Ramos (cell line): ENCODE measurements at regions not wholly inside any gene's neighbourhood (a gene's known extent, or its start where the extent isn't known, plus 50 kb on each side); places are given as distances from the start of the nearest gene placed in this dataset.
"Not testable (repeated sequence)": the region's sequence is repeated elsewhere in the genome, so short reads cannot be mapped to it uniquely, and the experiment has no call there.

Experiments
- in situ Hi-C: fragments of 300-500 bp; cut with MboI; formaldehyde crosslinking; loops from one replicate; pipeline ENCODE4 v1.14.3; 2022; ENCODE audit warnings: low sequenced_read_pairs; ENCODE audit not compliant: unreplicated experiment

DNA sequence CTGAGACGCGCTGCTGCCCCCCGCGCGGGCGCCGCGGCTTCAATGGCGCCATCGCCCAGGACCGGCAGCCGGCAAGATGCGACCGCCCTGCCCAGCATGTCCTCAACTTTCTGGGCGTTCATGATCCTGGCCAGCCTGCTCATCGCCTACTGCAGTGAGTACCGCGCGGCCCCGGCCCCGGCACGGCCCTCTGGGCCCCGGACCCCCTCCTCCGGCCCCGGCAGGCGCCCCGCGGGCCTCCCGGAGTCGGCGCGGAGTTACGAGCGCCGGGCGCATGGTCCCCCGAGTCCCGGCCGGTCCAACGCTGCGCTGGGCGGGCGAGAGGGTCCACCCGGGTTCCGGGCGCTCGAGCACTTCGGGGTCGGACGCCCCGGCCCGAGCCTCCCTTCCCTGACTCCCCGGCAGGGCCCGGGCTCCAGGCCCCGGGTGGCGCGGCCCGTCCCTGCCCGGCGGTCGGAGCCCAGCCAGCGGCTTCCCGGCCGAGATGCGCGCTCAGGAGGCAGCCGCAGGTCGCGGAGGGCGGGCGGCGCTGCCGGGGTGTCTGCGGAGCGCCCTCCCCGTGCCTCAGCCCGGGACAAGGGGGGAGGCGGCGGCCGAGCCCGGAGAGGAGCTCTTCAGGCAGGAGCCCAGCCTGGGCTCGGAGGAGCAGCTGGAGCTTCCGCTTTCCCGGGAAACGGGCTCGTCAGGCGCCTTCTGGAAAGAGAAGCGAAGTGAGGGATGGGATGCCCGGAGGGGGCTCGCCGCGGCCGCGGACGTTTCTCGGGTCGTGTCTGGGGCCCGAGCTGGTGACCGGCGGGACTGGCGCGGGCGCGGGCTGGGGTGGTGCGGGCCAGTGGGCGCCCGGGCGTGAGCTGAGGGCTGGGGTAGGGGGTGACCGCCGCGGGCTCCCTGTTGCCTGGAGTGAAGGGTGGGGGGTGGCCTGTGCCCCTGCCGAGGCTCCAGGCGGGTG, 1337.8 kb downstream of the BRD1 start:
- in situ Hi-C loops: loop anchor here (5.0 to 10.0 kb wide), 3 partner anchors 418 to 865 kb away; no protein-coding TSS in a partner anchor

DNA sequence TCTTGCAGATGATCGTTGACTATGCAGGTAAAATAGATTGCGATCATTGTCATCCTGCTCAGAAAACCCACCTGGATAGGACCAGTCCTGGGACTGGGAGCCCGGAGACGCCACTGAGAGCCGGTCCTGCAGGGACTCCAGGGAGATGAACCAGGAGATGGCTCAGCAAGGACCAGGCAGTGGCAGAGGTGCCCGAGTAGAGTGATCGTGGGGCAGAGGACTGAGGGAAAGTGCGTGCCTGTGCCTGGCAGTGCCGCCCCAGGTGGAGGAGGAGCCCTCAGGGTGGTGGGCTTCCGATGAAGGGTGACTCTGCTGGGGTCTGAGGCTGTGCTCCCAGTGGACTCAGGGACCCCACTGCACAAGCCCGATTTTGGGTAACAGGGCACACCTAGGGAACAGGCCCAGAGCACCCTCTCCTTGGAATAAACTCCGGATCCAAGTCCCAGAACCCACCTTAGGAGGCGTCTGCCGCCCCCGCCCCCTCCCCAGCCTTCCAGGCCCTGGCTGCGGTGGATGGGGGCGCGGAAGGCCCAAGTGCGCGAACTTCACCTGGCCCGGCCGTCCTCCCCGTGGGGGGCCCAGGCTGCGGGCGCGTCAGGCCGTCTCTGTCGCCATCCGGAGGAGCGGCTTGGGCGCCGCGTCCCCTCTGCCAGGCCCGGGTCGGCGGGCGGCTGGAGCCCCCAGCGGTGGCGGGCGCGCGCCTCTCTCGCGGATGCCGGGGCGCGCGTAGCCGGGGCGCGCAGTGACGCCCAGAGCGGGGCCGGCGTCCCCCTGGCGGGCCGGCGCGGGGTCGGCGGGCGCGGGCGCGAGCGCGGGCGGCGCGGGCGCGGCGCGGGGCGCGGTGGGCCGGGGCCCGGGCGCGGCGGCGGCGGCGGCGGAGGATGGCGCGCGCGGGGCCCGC, 1338.8 kb downstream of the BRD1 start:
- in situ Hi-C loops: no loop called here

GRCh38 chr22:48488149-48488551, 1339.5 kb downstream of the BRD1 start:
- in situ Hi-C loops: no loop called here

DNA sequence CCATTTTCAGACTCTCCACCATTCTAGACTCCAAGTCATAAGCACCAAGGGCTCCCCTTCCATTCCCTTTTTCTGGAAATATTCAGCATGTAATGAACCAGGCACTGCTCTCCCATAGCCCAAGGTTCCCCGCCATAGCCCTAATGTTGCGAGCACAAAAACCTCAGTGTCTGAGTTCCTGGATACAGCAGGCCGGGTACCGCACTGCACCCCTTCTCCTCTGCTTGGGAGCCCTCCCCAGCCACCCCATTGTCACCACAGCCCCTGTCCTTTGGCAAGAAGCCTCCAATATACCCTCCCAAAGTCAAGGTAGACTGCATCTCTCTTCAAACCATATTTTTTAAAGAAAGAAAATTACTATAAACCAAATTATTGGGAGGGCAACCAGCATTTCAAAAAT, 1341.1 kb downstream of the BRD1 start:
- in situ Hi-C loops: no loop called here

- in situ Hi-C loops: no loop called here
These were observed 1341.5 kb downstream of the BRD1 start for GRCh38 chr22:48486134-48486532.

DNA sequence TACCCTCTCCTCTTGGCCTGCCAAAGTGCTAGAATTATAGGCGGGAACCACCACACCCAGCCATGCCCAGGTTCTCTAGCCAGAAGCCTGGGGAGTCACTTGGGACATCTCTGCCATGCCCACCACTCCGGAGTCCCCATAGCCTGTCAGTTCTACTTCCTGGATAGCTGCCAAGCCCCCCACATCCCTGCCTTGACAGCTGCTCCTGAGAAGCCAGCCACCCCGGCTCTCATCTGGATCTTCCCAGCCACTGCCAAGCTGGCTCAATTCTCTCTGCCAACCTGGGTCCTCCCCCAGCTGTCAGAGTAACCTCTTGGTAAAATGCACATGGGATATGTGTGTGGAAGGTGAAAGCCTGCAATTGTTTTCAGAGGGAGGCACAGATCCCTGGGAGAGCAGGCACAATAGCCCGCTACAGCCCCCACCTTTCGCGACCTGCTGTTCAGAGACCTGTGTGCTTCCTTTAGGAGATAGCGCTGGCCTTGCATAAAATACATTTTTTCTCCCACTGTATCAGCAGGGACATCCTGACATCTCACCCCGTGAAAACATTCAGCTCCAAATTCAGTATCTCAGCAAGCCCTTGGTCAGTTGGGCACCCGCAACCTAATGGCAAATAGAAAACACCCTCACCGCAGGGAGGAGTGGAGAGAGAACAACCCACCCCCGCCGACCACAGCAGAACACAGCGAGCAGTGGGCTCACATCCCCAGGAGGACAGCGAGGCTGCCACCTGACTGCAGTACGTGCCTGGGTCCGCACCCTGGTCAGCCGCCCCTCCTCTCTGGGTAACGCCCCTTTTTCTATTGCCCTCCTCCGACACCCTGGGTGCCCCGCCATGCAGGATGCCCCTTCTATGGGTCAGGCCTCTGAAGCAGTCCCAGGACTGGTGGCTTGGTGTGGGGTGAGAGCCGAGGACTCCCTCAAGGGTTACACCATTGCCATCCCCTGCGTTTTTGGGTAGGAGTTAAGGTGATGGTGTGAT, 1342.2 kb downstream of the BRD1 start:
- in situ Hi-C loops: no loop called here

- in situ Hi-C loops: no loop called here
These were observed 1343.7 kb downstream of the BRD1 start for GRCh38 chr22:48483764-48484528.

DNA sequence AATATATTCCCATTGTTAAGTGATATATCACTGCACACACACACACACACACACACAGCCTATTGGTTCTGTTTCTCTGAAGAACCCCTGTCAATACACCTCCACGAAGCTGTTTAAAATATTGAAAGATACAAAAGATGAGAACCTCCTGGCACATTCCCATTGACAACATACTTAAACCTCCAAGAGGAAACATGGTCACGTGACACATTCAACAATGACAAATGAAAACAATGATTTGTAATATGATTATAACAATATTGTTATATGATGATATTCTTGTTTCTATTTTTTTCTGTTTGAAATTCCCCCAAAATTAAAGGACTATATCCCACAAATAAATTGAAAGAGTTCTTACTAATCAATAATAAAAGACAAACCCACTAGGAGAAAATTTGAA, 1344.9 kb downstream of the BRD1 start:
- in situ Hi-C loops: no loop called here

- in situ Hi-C loops: not testable (repeated sequence)
These were observed 1345.5 kb downstream of the BRD1 start for GRCh38 chr22:48482198-48482597.

GRCh38 chr22:48481748-48482147, 1345.9 kb downstream of the BRD1 start:
- in situ Hi-C loops: no loop called here

GRCh38 chr22:48478529-48479265, 1349.0 kb downstream of the BRD1 start:
- in situ Hi-C loops: no loop called here

GRCh38 chr22:48478124-48478523, 1349.5 kb downstream of the BRD1 start:
- in situ Hi-C loops: no loop called here

DNA sequence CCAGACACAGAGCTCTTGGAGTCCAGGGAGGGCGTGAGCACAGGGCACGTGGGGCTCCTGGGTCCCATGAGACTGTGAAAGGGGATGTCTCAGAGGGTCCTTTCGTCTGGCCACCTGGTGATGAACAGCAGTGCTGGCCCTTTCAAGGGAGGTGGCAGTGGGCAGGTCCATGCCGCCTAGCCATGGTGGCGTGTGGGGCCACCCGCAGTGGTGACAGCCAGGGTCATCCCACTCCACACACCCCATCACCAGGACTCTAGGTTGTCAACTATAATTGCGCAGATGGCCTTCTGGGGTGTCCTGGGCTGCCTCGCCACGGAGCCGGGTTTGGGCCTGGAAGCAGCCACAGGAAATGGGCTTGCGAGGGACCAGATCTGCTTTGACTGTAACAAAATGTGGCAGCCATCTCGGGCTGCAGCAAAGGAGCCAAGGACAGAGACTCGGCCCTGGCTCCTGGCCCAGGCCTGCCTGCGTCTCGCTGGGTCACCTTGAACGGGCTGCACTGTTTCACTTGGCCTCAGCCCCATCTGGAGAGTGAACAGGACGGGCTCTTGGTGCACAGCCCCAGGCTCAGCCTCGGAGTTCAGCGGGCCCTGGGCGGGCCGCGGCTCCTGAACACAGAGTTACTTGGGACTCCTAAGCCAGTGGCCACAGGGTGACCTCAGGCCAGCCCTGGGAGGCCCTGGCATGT, 1350.5 kb downstream of the BRD1 start:
- in situ Hi-C loops: no loop called here

GRCh38 chr22:48476577-48476976, 1351.1 kb downstream of the BRD1 start:
- in situ Hi-C loops: no loop called here

GRCh38 chr22:48475661-48476345, 1351.9 kb downstream of the BRD1 start:
- in situ Hi-C loops: no loop called here

DNA sequence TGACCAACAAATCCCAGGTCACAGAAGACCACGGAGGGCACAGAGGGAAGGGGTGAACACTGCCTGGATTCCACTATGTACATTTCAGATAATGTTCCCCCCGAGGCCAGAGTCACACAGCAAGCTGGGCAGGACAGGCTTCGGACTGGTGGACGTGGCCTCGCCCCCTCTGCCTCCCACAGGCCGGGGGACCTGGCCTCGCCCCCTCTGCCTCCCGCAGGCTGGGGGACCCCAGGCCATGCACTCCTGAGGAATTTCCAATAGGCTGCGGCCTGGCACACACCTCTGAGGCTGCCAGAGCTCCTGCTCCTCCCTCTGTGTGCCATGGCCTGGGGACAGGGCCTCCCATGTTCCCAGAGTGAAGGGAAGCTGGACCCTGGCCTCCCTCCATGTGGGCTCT, 1352.8 kb downstream of the BRD1 start:
- in situ Hi-C loops: no loop called here

DNA sequence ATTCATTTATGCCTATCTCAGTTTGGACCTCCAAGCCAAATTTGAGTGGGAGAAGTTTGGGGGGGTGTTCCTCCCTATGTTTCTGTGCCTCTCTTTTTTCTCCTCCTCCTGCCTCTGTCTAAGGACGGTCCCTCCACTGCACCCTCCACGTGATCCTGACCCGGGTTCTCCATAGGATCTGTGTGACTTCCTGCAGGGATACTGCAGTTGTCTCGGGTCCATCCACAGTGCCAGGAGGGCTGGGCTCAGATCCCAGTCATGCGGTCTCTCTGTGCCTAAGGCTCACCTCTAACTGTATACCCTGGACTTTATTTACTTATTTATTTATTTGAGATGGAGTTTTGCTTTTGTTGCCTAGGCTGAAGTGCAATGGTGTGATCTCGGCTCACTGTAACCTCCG, 1354.5 kb downstream of the BRD1 start:
- in situ Hi-C loops: no loop called here
